ENCODE measurements at regions not wholly inside any gene's neighbourhood (a gene's known extent, or its start where the extent isn't known, plus 50 kb on each side); places are given as distances from the start of the nearest gene placed in this dataset.

- Histone ChIP-seq H3K4me1 (ENCODE audit: control insufficient read depth in 4 of 4, insufficient read depth in 4 of 4, low read length in 3 of 4) (no peaks in the 10 kb centered on the region), H3K9ac (ENCODE audit: low read depth in 1 of 2, low read length in 2 of 2) (no peak overlapping the region), H3K27ac (ENCODE audit: low read depth in 1 of 2, low read length in 2 of 2) (no peak overlapping the region), H3K27me3 (ENCODE audit: control insufficient read depth in 4 of 4, insufficient read depth in 4 of 4, low read length in 3 of 4) (peaks cover 0 to 16% (median 4%) of the 10 kb centered on the region in 4 donors), H3K4me3 (ENCODE audit: low read depth in 1 of 3, low read length in 3 of 3) (no peak overlapping the region), H3K9me3 (ENCODE audit: control insufficient read depth in 4 of 4, low read length in 3 of 4) (no peaks in the 10 kb centered on the region), H3K36me3 (ENCODE audit: control insufficient read depth in 4 of 4, insufficient read depth in 3 of 4, low read depth in 1 of 4, low read length in 3 of 4) (no peaks in the 10 kb centered on the region)
- WGBS, result 47% methylated on average over 3 of the region's 3 CpGs
- no peak for DNase-seq (ENCODE audit: low spot score)
- TF ChIP-seq, protein P1, sequence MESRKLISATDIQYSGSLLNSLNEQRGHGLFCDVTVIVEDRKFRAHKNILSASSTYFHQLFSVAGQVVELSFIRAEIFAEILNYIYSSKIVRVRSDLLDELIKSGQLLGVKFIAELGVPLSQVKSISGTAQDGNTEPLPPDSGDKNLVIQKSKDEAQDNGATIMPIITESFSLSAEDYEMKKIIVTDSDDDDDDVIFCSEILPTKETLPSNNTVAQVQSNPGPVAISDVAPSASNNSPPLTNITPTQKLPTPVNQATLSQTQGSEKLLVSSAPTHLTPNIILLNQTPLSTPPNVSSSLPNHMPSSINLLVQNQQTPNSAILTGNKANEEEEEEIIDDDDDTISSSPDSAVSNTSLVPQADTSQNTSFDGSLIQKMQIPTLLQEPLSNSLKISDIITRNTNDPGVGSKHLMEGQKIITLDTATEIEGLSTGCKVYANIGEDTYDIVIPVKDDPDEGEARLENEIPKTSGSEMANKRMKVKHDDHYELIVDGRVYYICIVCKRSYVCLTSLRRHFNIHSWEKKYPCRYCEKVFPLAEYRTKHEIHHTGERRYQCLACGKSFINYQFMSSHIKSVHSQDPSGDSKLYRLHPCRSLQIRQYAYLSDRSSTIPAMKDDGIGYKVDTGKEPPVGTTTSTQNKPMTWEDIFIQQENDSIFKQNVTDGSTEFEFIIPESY (IDR thresholded peaks at IDR 0.05), result no peak
Observed at GRCh38 chr10:9230625-9231024, 1176.1 kb downstream of the GATA3 start.

DNA sequence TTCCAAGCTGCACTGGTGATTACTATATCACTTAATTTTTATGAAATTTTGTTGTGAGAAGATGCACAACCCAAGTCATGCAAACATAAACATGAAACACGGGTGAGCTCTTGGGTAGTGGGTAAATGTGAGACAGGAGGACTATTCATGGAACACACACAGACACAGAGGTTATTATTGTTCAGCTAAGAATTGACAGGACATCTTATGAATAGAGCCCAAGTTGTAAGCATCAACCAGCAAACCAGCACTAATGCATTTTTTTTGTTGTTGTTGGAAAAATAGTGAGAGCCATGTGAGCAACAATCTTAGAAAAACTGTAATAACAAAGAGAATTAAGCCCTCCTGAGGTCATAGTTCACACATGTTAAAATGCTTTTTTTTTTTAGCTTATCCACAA lies 1179.7 kb downstream of the GATA3 start:
- no peak overlapping the region for H3K9ac ChIP-seq (ENCODE audit: low read depth in 1 of 2, low read length in 2 of 2)
- no peaks in the 10 kb centered on the region for H3K36me3 ChIP-seq (ENCODE audit: control insufficient read depth in 4 of 4, insufficient read depth in 3 of 4, low read depth in 1 of 4, low read length in 3 of 4)
- no peak overlapping the region for H3K27ac ChIP-seq (ENCODE audit: low read depth in 1 of 2, low read length in 2 of 2)
- H3K4me3 ChIP-seq (ENCODE audit: low read depth in 1 of 3, low read length in 3 of 3), result no peak overlapping the region
- no peak for TF ChIP-seq GABPA (IDR thresholded peaks at IDR 0.05 in 1 of 2, conservative IDR thresholded peaks at IDR 0.05 in 1 of 2)
- TF ChIP-seq HNF4G (IDR thresholded peaks at IDR 0.05), result no peak
- TF ChIP-seq RXRA (IDR thresholded peaks at IDR 0.05), result no peak
- DNase-seq (ENCODE audit: low spot score), result no peak
- H3K4me1 ChIP-seq (ENCODE audit: control insufficient read depth in 4 of 4, insufficient read depth in 4 of 4, low read length in 3 of 4), result no peaks in the 10 kb centered on the region
- H3K27me3 ChIP-seq (ENCODE audit: control insufficient read depth in 4 of 4, insufficient read depth in 4 of 4, low read length in 3 of 4), result peaks cover 0 to 15% (median 4%) of the 10 kb centered on the region in 4 donors
- WGBS, result 37% methylated on average over 1 of the region's 1 CpG
- no peaks in the 10 kb centered on the region for H3K9me3 ChIP-seq (ENCODE audit: control insufficient read depth in 4 of 4, low read length in 3 of 4)

- peaks cover 0 to 8% (median 2%) of the 10 kb centered on the region in 4 donors for H3K27me3 ChIP-seq (ENCODE audit: control insufficient read depth in 4 of 4, insufficient read depth in 4 of 4, low read length in 3 of 4)
- no peaks in the 10 kb centered on the region for H3K4me1 ChIP-seq (ENCODE audit: control insufficient read depth in 4 of 4, insufficient read depth in 4 of 4, low read length in 3 of 4)
- no peak overlapping the region for H3K27ac ChIP-seq (ENCODE audit: low read depth in 1 of 2, low read length in 2 of 2)
- DNase-seq (ENCODE audit: low spot score), result no peak
- H3K9me3 ChIP-seq (ENCODE audit: control insufficient read depth in 4 of 4, low read length in 3 of 4), result no peaks in the 10 kb centered on the region
- TF ChIP-seq, protein P2, sequence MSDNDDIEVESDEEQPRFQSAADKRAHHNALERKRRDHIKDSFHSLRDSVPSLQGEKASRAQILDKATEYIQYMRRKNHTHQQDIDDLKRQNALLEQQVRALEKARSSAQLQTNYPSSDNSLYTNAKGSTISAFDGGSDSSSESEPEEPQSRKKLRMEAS (IDR thresholded peaks at IDR 0.05), result no peak
- TF ChIP-seq GABPA (IDR thresholded peaks at IDR 0.05 in 1 of 2, conservative IDR thresholded peaks at IDR 0.05 in 1 of 2) (no peak), SP1 (IDR thresholded peaks at IDR 0.05) (no peak), TAF1 (conservative IDR thresholded peaks at IDR 0.05) (no peak), ATF3 (IDR thresholded peaks at IDR 0.05) (no peak), RXRA (IDR thresholded peaks at IDR 0.05) (no peak), RAD21 (IDR thresholded peaks at IDR 0.05) (no peak), YY1 (IDR thresholded peaks at IDR 0.05) (no peak), NR2F2 (IDR thresholded peaks at IDR 0.05) (no peak), FOXA1 (IDR thresholded peaks at IDR 0.05) (no peak), FOXA2 (IDR thresholded peaks at IDR 0.05) (no peak), EGR1 (IDR thresholded peaks at IDR 0.05; ENCODE audit: low read depth in 2 of 2) (no peak)
- TF ChIP-seq, protein P3, sequence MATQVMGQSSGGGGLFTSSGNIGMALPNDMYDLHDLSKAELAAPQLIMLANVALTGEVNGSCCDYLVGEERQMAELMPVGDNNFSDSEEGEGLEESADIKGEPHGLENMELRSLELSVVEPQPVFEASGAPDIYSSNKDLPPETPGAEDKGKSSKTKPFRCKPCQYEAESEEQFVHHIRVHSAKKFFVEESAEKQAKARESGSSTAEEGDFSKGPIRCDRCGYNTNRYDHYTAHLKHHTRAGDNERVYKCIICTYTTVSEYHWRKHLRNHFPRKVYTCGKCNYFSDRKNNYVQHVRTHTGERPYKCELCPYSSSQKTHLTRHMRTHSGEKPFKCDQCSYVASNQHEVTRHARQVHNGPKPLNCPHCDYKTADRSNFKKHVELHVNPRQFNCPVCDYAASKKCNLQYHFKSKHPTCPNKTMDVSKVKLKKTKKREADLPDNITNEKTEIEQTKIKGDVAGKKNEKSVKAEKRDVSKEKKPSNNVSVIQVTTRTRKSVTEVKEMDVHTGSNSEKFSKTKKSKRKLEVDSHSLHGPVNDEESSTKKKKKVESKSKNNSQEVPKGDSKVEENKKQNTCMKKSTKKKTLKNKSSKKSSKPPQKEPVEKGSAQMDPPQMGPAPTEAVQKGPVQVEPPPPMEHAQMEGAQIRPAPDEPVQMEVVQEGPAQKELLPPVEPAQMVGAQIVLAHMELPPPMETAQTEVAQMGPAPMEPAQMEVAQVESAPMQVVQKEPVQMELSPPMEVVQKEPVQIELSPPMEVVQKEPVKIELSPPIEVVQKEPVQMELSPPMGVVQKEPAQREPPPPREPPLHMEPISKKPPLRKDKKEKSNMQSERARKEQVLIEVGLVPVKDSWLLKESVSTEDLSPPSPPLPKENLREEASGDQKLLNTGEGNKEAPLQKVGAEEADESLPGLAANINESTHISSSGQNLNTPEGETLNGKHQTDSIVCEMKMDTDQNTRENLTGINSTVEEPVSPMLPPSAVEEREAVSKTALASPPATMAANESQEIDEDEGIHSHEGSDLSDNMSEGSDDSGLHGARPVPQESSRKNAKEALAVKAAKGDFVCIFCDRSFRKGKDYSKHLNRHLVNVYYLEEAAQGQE (IDR thresholded peaks at IDR 0.05), result no peak
- no peaks in the 10 kb centered on the region for H3K36me3 ChIP-seq (ENCODE audit: control insufficient read depth in 4 of 4, insufficient read depth in 3 of 4, low read depth in 1 of 4, low read length in 3 of 4)
- H3K9ac ChIP-seq (ENCODE audit: low read depth in 1 of 2, low read length in 2 of 2), result no peak overlapping the region
- 61% methylated on average over 4 of the region's 4 CpGs for WGBS
- no peak overlapping the region for H3K4me3 ChIP-seq (ENCODE audit: low read depth in 1 of 3, low read length in 3 of 3)
Observed at GRCh38 chr10:9238041-9238440, 1183.6 kb downstream of the GATA3 start.
